WI38 (cell line): ENCODE measurements at regions not wholly inside any gene's neighbourhood (a gene's known extent, or its start where the extent isn't known, plus 50 kb on each side); places are given as distances from the start of the nearest gene placed in this dataset.

Experiments
- H3K4me3 ChIP-seq: 2 replicates; pipeline ENCODE4 v1.5.1; 2011; ENCODE audit warnings: low read depth, mild to moderate bottlenecking, control low read depth, low read length
- CTCF ChIP-seq: IDR thresholded peaks from 2 replicates; pipeline ENCODE4 v1.5.1; 2012; ENCODE audit warnings: low read depth, mild to moderate bottlenecking, control low read depth, low read length

GRCh38 chr15:87578776-87579175 is 677.8 kb downstream of the NTRK3 start:
- no peak overlapping the region for H3K4me3 ChIP-seq

GRCh38 chr15:87577336-87577735 is 679.2 kb downstream of the NTRK3 start:
- no peak for TF ChIP-seq CTCF
- no peak overlapping the region for H3K4me3 ChIP-seq

More at GRCh38 chr15:87578776-87579175, 677.8 kb downstream of the NTRK3 start:
- no peak for TF ChIP-seq CTCF

GRCh38 chr15:87576486-87577176 is 679.9 kb downstream of the NTRK3 start:
- no peak for TF ChIP-seq CTCF
- no peak overlapping the region for H3K4me3 ChIP-seq

- H3K4me3 ChIP-seq = no peak overlapping the region
- no peak for TF ChIP-seq CTCF
Observed at GRCh38 chr15:87575896-87576473, 680.6 kb downstream of the NTRK3 start.

- TF ChIP-seq CTCF = no peak
- H3K4me3 ChIP-seq = no peak overlapping the region
Observed at GRCh38 chr15:87573534-87573933, 683.0 kb downstream of the NTRK3 start.

GRCh38 chr15:87573039-87573438 is 683.5 kb downstream of the NTRK3 start:
- no peak for TF ChIP-seq CTCF
- no peak overlapping the region for H3K4me3 ChIP-seq

GRCh38 chr15:87572381-87572910 is 684.1 kb downstream of the NTRK3 start:
- H3K4me3 ChIP-seq = no peak overlapping the region
- no peak for TF ChIP-seq CTCF
